KMS-11 (cell line): ENCODE measurements at regions not wholly inside any gene's neighbourhood (a gene's known extent, or its start where the extent isn't known, plus 50 kb on each side); places are given as distances from the start of the nearest gene placed in this dataset.

Source experiments
- H2AFZ ChIP-seq: fragments of 200-600 bp; sonication (generic); 2 replicates; pipeline ENCODE4 v1.6.1; 2016; ENCODE audit warnings: antibody characterized with exemption, mixed run types, low read depth
- H3K27ac ChIP-seq: fragments of 200-600 bp; sonication (generic); 2 replicates; pipeline ENCODE4 v1.6.1; 2016; ENCODE audit warnings: mild to moderate bottlenecking, mixed run types
- H3K27me3 ChIP-seq: fragments of 200-600 bp; sonication (generic); 2 replicates; pipeline ENCODE4 v1.6.1; 2017; ENCODE audit warnings: mild to moderate bottlenecking, low read depth, mixed run types, moderate library complexity; ENCODE audit not compliant: insufficient read depth
- H3K36me3 ChIP-seq: fragments of 200-600 bp; sonication (generic); 2 replicates; pipeline ENCODE4 v1.6.1; 2017; ENCODE audit warnings: mild to moderate bottlenecking, mixed run types; ENCODE audit not compliant: insufficient read depth
- H3K4me1 ChIP-seq: fragments of 200-600 bp; sonication (generic); 2 replicates; pipeline ENCODE4 v1.6.1; 2016; ENCODE audit warnings: mild to moderate bottlenecking, low read depth, mixed run types; ENCODE audit not compliant: poor library complexity, severe bottlenecking
- H3K4me2 ChIP-seq: fragments of 200-600 bp; sonication (generic); 2 replicates; pipeline ENCODE4 v1.7.0; 2016; ENCODE audit warnings: mild to moderate bottlenecking, mixed run types
- H3K4me3 ChIP-seq: fragments of 200-600 bp; sonication (generic); IDR thresholded peaks from 2 replicates; pipeline ENCODE4 v1.6.1; 2017; ENCODE audit warnings: low read depth, low read length, mixed read lengths; ENCODE audit not compliant: insufficient read depth
- H3K79me2 ChIP-seq: fragments of 200-600 bp; sonication (generic); 2 replicates; pipeline ENCODE4 v1.6.1; 2016; ENCODE audit warnings: low read depth, mixed run types; ENCODE audit not compliant: insufficient read depth
- H3K9ac ChIP-seq: fragments of 200-600 bp; sonication (generic); 2 replicates; pipeline ENCODE4 v1.6.1; 2016; ENCODE audit warnings: mild to moderate bottlenecking, mixed run types
- H4K20me1 ChIP-seq: fragments of 200-600 bp; sonication (generic); 2 replicates; pipeline ENCODE4 v1.6.1; 2016; ENCODE audit warnings: mild to moderate bottlenecking, mixed run types; ENCODE audit not compliant: insufficient read depth
- TF ChIP-seq, protein P1 (sequence below): fragments of 200-600 bp; sonication (generic); conservative IDR thresholded peaks from 2 replicates; pipeline ENCODE4 v1.6.1; 2017; ENCODE audit warnings: low read depth, mild to moderate bottlenecking, antibody characterized with exemption, low read length, moderate library complexity, mixed read lengths

DNA sequence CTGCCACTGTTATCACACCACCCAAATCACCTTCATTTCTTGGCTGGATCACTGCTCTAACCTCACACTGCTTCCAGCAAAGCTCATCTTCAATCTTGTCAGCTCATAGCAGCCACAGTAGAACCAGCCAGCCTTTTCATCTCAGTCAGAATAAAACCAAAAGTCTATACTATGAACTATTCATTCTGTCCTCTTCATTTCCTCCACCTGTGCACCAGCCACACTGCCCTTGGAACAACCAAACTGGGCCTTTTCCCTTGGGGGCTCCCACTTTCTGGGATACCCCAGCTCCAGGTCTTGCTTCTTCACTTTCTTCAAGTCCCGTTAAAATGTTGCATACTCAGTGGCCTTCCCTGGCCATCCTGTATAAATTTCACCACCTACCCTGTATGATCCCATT, 234.4 kb upstream of the DAAM1 start:
- Histone ChIP-seq H3K27ac (no peak overlapping the region), H2AFZ (no peak overlapping the region), H3K4me1 (no peaks in the 10 kb centered on the region), H3K27me3 (no peaks in the 10 kb centered on the region), H3K4me2 (no peak overlapping the region), H3K79me2 (no peaks in the 10 kb centered on the region), H3K36me3 (no peaks in the 10 kb centered on the region), H4K20me1 (no peaks in the 10 kb centered on the region), H3K4me3 (no peak overlapping the region), H3K9ac (no peak overlapping the region)
- TF ChIP-seq, protein P1, sequence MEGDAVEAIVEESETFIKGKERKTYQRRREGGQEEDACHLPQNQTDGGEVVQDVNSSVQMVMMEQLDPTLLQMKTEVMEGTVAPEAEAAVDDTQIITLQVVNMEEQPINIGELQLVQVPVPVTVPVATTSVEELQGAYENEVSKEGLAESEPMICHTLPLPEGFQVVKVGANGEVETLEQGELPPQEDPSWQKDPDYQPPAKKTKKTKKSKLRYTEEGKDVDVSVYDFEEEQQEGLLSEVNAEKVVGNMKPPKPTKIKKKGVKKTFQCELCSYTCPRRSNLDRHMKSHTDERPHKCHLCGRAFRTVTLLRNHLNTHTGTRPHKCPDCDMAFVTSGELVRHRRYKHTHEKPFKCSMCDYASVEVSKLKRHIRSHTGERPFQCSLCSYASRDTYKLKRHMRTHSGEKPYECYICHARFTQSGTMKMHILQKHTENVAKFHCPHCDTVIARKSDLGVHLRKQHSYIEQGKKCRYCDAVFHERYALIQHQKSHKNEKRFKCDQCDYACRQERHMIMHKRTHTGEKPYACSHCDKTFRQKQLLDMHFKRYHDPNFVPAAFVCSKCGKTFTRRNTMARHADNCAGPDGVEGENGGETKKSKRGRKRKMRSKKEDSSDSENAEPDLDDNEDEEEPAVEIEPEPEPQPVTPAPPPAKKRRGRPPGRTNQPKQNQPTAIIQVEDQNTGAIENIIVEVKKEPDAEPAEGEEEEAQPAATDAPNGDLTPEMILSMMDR: no peak

DNA sequence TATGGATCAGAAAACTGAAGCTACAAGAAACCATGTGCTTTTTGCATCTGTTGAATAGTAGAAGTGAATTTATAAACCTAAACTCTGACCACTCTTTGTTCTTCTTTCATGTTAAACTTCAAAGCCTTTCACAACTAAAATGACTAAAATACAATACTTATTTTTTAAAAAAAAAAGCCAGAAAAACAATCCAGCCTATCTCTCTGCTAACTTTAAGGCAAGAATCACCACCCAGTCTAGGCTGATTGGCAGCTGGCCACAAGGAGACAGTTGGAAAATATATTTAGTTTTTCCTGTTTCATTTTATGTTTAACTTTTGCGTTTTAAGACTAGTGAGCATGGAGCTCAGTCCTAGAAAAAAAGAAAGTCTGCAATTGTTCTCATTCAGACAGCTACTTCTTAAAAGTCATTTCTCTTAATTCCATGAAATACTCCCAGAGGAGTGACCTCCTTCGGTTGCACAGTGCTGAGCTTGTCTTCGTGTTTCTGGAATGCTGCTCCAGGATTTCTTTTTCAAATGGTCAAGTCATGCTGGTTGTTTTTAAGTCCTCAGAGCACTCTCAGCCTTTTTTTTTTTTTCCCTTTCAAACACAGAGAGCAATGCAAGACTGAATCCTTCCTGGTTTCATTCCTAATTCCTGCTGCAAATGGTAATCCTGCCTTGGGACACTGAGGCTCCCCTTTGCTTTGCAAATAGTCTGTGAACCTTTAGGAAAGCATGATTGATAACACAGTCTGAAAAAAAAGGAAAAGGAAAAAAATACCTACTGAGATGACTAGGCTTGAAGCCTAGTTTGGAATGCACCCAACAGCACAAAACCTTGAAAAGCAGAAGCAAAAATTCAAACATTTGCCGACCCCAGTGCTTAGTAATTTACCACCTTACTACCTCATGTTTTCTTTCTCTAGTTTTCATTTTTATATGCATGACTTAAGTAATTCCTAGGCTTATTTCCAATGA, 233.3 kb upstream of the DAAM1 start:
- Histone ChIP-seq H3K79me2 (no peaks in the 10 kb centered on the region), H3K27me3 (no peaks in the 10 kb centered on the region), H3K36me3 (no peaks in the 10 kb centered on the region), H3K4me3 (no peak overlapping the region), H3K4me1 (no peaks in the 10 kb centered on the region), H2AFZ (no peak overlapping the region), H3K4me2 (no peak overlapping the region), H3K27ac (no peak overlapping the region), H3K9ac (no peak overlapping the region), H4K20me1 (no peaks in the 10 kb centered on the region)
- TF ChIP-seq, protein P1: no peak

DNA sequence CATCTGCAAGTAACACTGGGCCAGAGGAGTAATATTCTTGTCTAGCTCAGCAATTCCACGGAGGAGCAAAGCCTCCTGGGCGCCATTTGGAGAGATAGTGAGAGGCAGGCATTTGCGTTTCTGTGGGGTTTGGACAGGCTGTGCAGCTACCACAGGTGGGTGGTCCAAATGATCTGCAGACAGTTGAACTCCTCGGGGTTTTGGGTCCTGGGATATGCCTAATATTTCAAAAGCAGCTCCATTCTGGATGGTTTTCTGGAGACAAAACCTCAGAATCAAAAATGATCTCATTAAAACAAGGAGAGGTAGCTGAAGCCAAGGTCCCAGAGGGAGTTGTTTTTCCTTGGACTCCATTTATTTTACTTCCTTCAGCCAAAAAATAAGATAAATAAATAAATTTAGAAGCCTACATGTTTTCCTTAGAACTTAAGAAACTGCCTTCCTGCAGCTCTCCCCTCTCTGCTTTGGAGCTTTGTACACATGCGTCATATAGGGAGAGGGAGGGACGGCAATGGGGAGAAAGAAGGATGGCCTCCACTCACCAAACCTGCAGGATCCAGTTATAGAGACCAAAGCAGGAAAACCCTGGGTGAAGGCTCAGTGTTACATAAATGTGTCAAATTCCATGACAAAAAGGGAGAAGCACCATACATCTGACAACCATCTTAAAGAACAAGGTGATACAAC, 227.3 kb upstream of the DAAM1 start:
- Histone ChIP-seq H3K4me2 (no peak overlapping the region), H3K36me3 (no peaks in the 10 kb centered on the region), H2AFZ (no peak overlapping the region), H3K27me3 (no peaks in the 10 kb centered on the region), H3K27ac (no peak overlapping the region), H3K79me2 (no peaks in the 10 kb centered on the region), H3K9ac (no peak overlapping the region), H3K4me1 (no peaks in the 10 kb centered on the region), H3K4me3 (no peak overlapping the region), H4K20me1 (no peaks in the 10 kb centered on the region)
- TF ChIP-seq, protein P1: no peak

DNA sequence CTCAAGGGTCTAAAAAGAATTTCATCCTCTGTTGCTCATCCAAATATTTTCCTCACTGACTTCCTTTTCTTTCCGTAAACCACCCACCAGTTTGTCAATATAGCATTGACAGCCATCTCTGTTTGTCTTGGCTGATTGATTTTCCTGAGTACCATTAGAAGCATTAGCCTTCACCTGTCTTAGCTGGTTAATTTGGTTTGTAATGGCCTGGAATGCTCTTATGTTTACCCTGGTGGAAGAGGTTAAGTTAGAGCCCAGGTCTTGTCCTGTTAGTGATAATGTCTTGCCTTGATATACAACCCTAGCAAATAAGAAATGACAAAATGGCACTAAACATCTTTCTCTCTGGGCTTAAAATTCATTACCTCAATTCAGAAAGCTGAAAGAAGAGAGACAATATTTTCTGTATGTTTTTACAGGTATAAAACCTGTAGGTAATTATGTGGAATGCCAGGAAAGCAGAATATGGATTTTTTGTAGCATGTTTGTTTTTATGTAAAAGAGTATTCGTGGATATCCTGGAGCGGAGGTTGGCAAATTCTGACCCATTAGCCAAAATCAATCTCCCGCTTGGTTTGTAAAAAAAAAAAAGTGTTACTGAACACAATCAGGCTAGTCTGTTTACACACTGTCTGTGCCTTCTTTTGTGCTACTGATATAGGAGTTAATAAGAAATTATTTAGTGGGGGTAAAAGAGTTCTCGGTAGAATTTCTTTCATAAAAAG, 224.4 kb upstream of the DAAM1 start:
- Histone ChIP-seq H3K4me2 (no peak overlapping the region), H3K4me1 (no peaks in the 10 kb centered on the region), H3K9ac (no peak overlapping the region), H3K36me3 (no peaks in the 10 kb centered on the region), H3K27ac (no peak overlapping the region), H3K27me3 (no peaks in the 10 kb centered on the region), H3K4me3 (no peak overlapping the region), H3K79me2 (no peaks in the 10 kb centered on the region), H4K20me1 (no peaks in the 10 kb centered on the region), H2AFZ (no peak overlapping the region)
- TF ChIP-seq, protein P1: no peak
